ENCODE measurements at regions not wholly inside any gene's neighbourhood (a gene's known extent, or its start where the extent isn't known, plus 50 kb on each side); places are given as distances from the start of the nearest gene placed in this dataset.
"Not testable (repeated sequence)": the region's sequence is repeated elsewhere in the genome, so short reads cannot be mapped to it uniquely, and the experiment has no call there.

GRCh38 chr4:49221209-49221608 is 235.1 kb downstream of the CWH43 start:
- no peaks in the 10 kb centered on the region for H3K4me1 Mint-ChIP-seq
- H3K9me3 Mint-ChIP-seq = peaks cover 82% of the 10 kb centered on the region

GRCh38 chr4:49222810-49223209 is 236.7 kb downstream of the CWH43 start:
- Mint-ChIP-seq H3K27me3 (ENCODE audit: low read depth) (peaks cover 46% of the 10 kb centered on the region), H3K36me3 (peaks cover 71% of the 10 kb centered on the region), H3K9me3 (peaks cover 71% of the 10 kb centered on the region)
- H3K27ac Mint-ChIP-seq; DNase-seq (ENCODE audit: low spot score); CTCF ChIA-PET; ATAC-seq; H3K4me3 Mint-ChIP-seq; H3K4me1 Mint-ChIP-seq; POLR2A ChIA-PET: not testable (repeated sequence)

More at GRCh38 chr4:49221209-49221608, 235.1 kb downstream of the CWH43 start:
- DNase-seq (ENCODE audit: low spot score) = no peak
- TF ChIP-seq AR (CRISPR knock-in tag; IDR thresholded peaks at IDR 0.05) (no peak), RELA (CRISPR knock-in tag; IDR thresholded peaks at IDR 0.05; ENCODE audit: borderline replicate concordance) (no peak), NFYB (CRISPR knock-in tag; conservative IDR thresholded peaks at IDR 0.05; ENCODE audit: low read depth) (no peak), ZSCAN18 (CRISPR knock-in tag; IDR thresholded peaks at IDR 0.05) (no peak), HMGXB4 (CRISPR knock-in tag; IDR thresholded peaks at IDR 0.05) (no peak)
- Mint-ChIP-seq H3K4me3 (no peak overlapping the region), H3K36me3 (peaks cover 80% of the 10 kb centered on the region), H3K27ac (no peak overlapping the region), H3K27me3 (ENCODE audit: low read depth) (peaks cover 57% of the 10 kb centered on the region)
- ATAC-seq = no peak
- ChIA-PET POLR2A (no interaction called here), CTCF (no interaction called here)

GRCh38 chr4:49226216-49226866 is 240.3 kb downstream of the CWH43 start:
- peaks cover 46% of the 10 kb centered on the region for H3K9me3 Mint-ChIP-seq
- CTCF ChIA-PET; DNase-seq (ENCODE audit: low spot score); H3K4me3 Mint-ChIP-seq; ATAC-seq; H3K27ac Mint-ChIP-seq; POLR2A ChIA-PET; H3K4me1 Mint-ChIP-seq: not testable (repeated sequence)
- peaks cover 19% of the 10 kb centered on the region for H3K27me3 Mint-ChIP-seq (ENCODE audit: low read depth)
- peaks cover 46% of the 10 kb centered on the region for H3K36me3 Mint-ChIP-seq

GRCh38 chr4:49227941-49228340 is 241.9 kb downstream of the CWH43 start:
- ATAC-seq; CTCF ChIA-PET; H3K27ac Mint-ChIP-seq; POLR2A ChIA-PET; DNase-seq (ENCODE audit: low spot score); H3K27me3 Mint-ChIP-seq (ENCODE audit: low read depth); H3K4me3 Mint-ChIP-seq; H3K4me1 Mint-ChIP-seq: not testable (repeated sequence)
- peaks cover 34% of the 10 kb centered on the region for H3K36me3 Mint-ChIP-seq
- H3K9me3 Mint-ChIP-seq = peaks cover 37% of the 10 kb centered on the region

- CTCF ChIA-PET; H3K4me3 Mint-ChIP-seq; POLR2A ChIA-PET; DNase-seq (ENCODE audit: low spot score); H3K4me1 Mint-ChIP-seq; ATAC-seq; H3K27ac Mint-ChIP-seq; H3K27me3 Mint-ChIP-seq (ENCODE audit: low read depth): not testable (repeated sequence)
- peaks cover 28% of the 10 kb centered on the region for H3K36me3 Mint-ChIP-seq
- peaks cover 31% of the 10 kb centered on the region for H3K9me3 Mint-ChIP-seq
These were observed 243.2 kb downstream of the CWH43 start for GRCh38 chr4:49229243-49229642.

- H3K4me1 Mint-ChIP-seq; H3K4me3 Mint-ChIP-seq; H3K27me3 Mint-ChIP-seq (ENCODE audit: low read depth); ATAC-seq; CTCF ChIA-PET; DNase-seq (ENCODE audit: low spot score); H3K27ac Mint-ChIP-seq; POLR2A ChIA-PET: not testable (repeated sequence)
- Mint-ChIP-seq H3K36me3 (peaks cover 27% of the 10 kb centered on the region), H3K9me3 (peaks cover 29% of the 10 kb centered on the region)
These were observed 243.6 kb downstream of the CWH43 start for GRCh38 chr4:49229713-49230112.

- ATAC-seq; DNase-seq (ENCODE audit: low spot score); H3K27ac Mint-ChIP-seq; POLR2A ChIA-PET; H3K4me3 Mint-ChIP-seq; H3K27me3 Mint-ChIP-seq (ENCODE audit: low read depth); H3K4me1 Mint-ChIP-seq; CTCF ChIA-PET: not testable (repeated sequence)
- H3K9me3 Mint-ChIP-seq = peaks cover 43% of the 10 kb centered on the region
- peaks cover 34% of the 10 kb centered on the region for H3K36me3 Mint-ChIP-seq
These were observed 247.3 kb downstream of the CWH43 start for GRCh38 chr4:49233346-49233745.

GRCh38 chr4:49233749-49234148 is 247.7 kb downstream of the CWH43 start:
- H3K36me3 Mint-ChIP-seq = peaks cover 32% of the 10 kb centered on the region
- DNase-seq (ENCODE audit: low spot score); H3K27me3 Mint-ChIP-seq (ENCODE audit: low read depth); CTCF ChIA-PET; POLR2A ChIA-PET; H3K27ac Mint-ChIP-seq; H3K4me1 Mint-ChIP-seq; H3K4me3 Mint-ChIP-seq; ATAC-seq: not testable (repeated sequence)
- H3K9me3 Mint-ChIP-seq = peaks cover 42% of the 10 kb centered on the region

- DNase-seq (ENCODE audit: low spot score); H3K4me1 Mint-ChIP-seq; H3K4me3 Mint-ChIP-seq; H3K27me3 Mint-ChIP-seq (ENCODE audit: low read depth); CTCF ChIA-PET; H3K27ac Mint-ChIP-seq; POLR2A ChIA-PET; ATAC-seq: not testable (repeated sequence)
- H3K9me3 Mint-ChIP-seq = peaks cover 42% of the 10 kb centered on the region
- H3K36me3 Mint-ChIP-seq = peaks cover 32% of the 10 kb centered on the region
These were observed 248.3 kb downstream of the CWH43 start for GRCh38 chr4:49234382-49234781.

All from WTC11 (cell line).